Ishikawa (cell line): ENCODE measurements at regions not wholly inside any gene's neighbourhood (a gene's known extent, or its start where the extent isn't known, plus 50 kb on each side); places are given as distances from the start of the nearest gene placed in this dataset.

ENCODE experiments used
- CEBPB ChIP-seq: IDR thresholded peaks from 2 replicates; pipeline ENCODE4 v1.6.1; 2012
- CREB1 ChIP-seq: IDR thresholded peaks from 2 replicates; pipeline ENCODE4 v1.6.1; 2012; ENCODE audit warnings: low read depth
- EGR1 ChIP-seq: IDR thresholded peaks from 2 replicates; pipeline ENCODE4 v1.6.1; 2012
- EP300 ChIP-seq: IDR thresholded peaks from 2 replicates; pipeline ENCODE4 v1.6.1; 2012; ENCODE audit warnings: borderline replicate concordance
- FOXM1 ChIP-seq: IDR thresholded peaks from 2 replicates; pipeline ENCODE4 v1.6.1; 2012; ENCODE audit warnings: low read depth, borderline replicate concordance
- MAX ChIP-seq: IDR thresholded peaks from 2 replicates; pipeline ENCODE4 v1.6.1; 2012
- NFIC ChIP-seq: IDR thresholded peaks from 2 replicates; pipeline ENCODE4 v1.6.1; 2012
- RAD21 ChIP-seq: IDR thresholded peaks from 2 replicates; pipeline ENCODE4 v1.6.1; 2012; ENCODE audit warnings: low read depth
- REST ChIP-seq: IDR thresholded peaks from 2 replicates; pipeline ENCODE4 v1.6.1; 2012; ENCODE audit warnings: low read depth, mild to moderate bottlenecking
- TAF1 ChIP-seq: IDR thresholded peaks from 2 replicates; pipeline ENCODE4 v1.6.1; 2012; ENCODE audit warnings: low read depth, mild to moderate bottlenecking
- TCF12 ChIP-seq: IDR thresholded peaks from 2 replicates; pipeline ENCODE4 v1.6.1; 2012; ENCODE audit warnings: low read depth
- TEAD4 ChIP-seq: IDR thresholded peaks from 2 replicates; pipeline ENCODE4 v1.6.1; 2012
- USF1 ChIP-seq: IDR thresholded peaks from 2 replicates; pipeline ENCODE4 v1.6.1; 2012
- YY1 ChIP-seq: IDR thresholded peaks from 2 replicates; pipeline ENCODE4 v1.6.1; 2012; ENCODE audit warnings: low read depth
- ZBTB7A ChIP-seq: IDR thresholded peaks from 2 replicates; pipeline ENCODE4 v1.6.1; 2012; ENCODE audit warnings: low read depth

GRCh38 chr13:107475753-107476453, 739.4 kb downstream of the LIG4 start:
- TF ChIP-seq REST: no peak
- no peak for TF ChIP-seq CEBPB
- no peak for TF ChIP-seq RAD21
- TF ChIP-seq MAX: no peak
- TF ChIP-seq CREB1: no peak

- TF ChIP-seq ZBTB7A (no peak), FOXM1 (no peak), CEBPB (no peak), RAD21 (no peak), TAF1 (no peak), EP300 (no peak), EGR1 (no peak), YY1 (no peak), MAX (no peak), TCF12 (no peak), TEAD4 (no peak)
These were observed 742.1 kb downstream of the LIG4 start for GRCh38 chr13:107473253-107473652.

GRCh38 chr13:107466326-107467099, 748.8 kb downstream of the LIG4 start:
- no peak for TF ChIP-seq ZBTB7A
- TF ChIP-seq NFIC: no peak
- TF ChIP-seq CEBPB: no peak

- TF ChIP-seq YY1 (no peak), CREB1 (no peak), CEBPB (no peak), EP300 (no peak), FOXM1 (no peak), REST (no peak), EGR1 (no peak), TCF12 (no peak), ZBTB7A (no peak), RAD21 (no peak), TAF1 (no peak), USF1 (no peak), TEAD4 (no peak), MAX (no peak), NFIC (no peak)
These were observed 752.8 kb downstream of the LIG4 start for GRCh38 chr13:107462501-107462900.

- no peak for TF ChIP-seq YY1
- no peak for TF ChIP-seq EP300
- TF ChIP-seq TEAD4: no peak
- TF ChIP-seq NFIC: no peak
- TF ChIP-seq REST: no peak
- TF ChIP-seq TAF1: no peak
- TF ChIP-seq FOXM1: no peak
- no peak for TF ChIP-seq CEBPB
These were observed 753.6 kb downstream of the LIG4 start for GRCh38 chr13:107461751-107462150.
